Vagina (tissue), 2 donors: ENCODE measurements at regions not wholly inside any gene's neighbourhood (a gene's known extent, or its start where the extent isn't known, plus 50 kb on each side); places are given as distances from the start of the nearest gene placed in this dataset.

Experiments used
- DNase-seq, 2 donors: peaks; one replicate each; pipeline ENCODE4 v3.0.0-alpha.2; 2017; ENCODE audit errors: extremely low spot score in 2 of 2
- H3K27ac ChIP-seq: fragments of 200-600 bp; sonication (generic); one replicate; pipeline ENCODE4 v1.5.1; 2019
- H3K27me3 ChIP-seq: fragments of 200-600 bp; sonication (generic); one replicate; pipeline ENCODE4 v1.5.1; 2019
- H3K36me3 ChIP-seq, 2 donors: fragments of 200-600 bp; sonication (generic); one replicate each; pipeline ENCODE4 v1.5.1; 2017 to 2019
- H3K4me1 ChIP-seq: fragments of 200-600 bp; sonication (generic); one replicate; pipeline ENCODE4 v1.5.1; 2019
- H3K4me3 ChIP-seq, 2 donors: fragments of 200-600 bp; sonication (generic); 1 replicate in 1 of 2; 2 replicates in 1 of 2; pipeline ENCODE4 v1.5.1; 2016 to 2019
- H3K9me3 ChIP-seq: fragments of 200-600 bp; sonication (generic); one replicate; pipeline ENCODE4 v1.5.1; 2019
- CTCF ChIP-seq, 3 experiments: fragments of 450-650 bp in 2 of 3; fragments of 200-600 bp in 1 of 3; sonication (generic) in 1 of 3; IDR thresholded peaks; one replicate each; pipeline ENCODE4 v1.5.1; 2017 to 2019; ENCODE audit warnings: antibody characterized with exemption in 3 of 3, mild to moderate bottlenecking in 2 of 3, moderate library complexity in 2 of 3
- POLR2A ChIP-seq, 2 donors: fragments of 450-650 bp; IDR thresholded peaks; one replicate each; pipeline ENCODE4 v1.6.1; 2017; ENCODE audit warnings: antibody characterized with exemption in 2 of 2, mild to moderate bottlenecking in 2 of 2, moderate library complexity in 2 of 2
- POLR2AphosphoS5 ChIP-seq, 2 donors: sonication (generic); formaldehyde crosslinking; IDR thresholded peaks; one replicate each; pipeline ENCODE4 v1.9.0; 2017; ENCODE audit warnings: antibody characterized with exemption in 2 of 2, mild to moderate bottlenecking in 2 of 2, low read depth in 1 of 2; ENCODE audit not compliant: insufficient read depth in 1 of 2
- intact Hi-C: fragments of 100-400 bp; cut with DNase I; formaldehyde crosslinking; loops from one replicate; pipeline ENCODE4 v1.15.1; 2023

DNA sequence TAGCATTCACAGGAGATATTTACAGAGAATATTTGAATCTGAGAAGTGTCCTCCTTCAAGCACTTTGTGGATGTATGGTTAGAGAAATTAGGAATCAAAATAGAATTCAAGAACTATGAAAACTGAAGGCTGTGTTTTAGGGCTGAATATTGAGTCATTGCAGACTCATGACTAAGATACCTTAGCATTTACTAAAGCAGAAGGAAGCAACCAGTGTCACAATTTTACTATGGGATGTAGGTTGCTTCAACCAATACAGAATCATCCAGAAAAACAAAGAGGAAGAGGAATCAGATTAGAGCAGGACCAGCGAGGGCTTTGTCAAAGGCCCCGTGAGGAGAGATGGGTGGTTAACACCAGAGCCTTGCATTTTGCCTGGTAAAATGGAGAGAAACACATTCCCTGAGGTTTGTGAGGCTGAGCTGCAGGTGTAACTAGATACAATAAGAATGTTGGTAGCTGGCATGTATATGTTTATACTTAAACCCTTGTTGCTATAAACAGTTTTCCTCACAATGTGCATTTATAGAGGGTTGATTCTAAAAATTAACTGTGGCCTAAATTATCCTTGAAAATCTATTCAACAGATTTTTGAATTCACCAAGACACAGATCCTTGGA is 518.1 kb downstream of the AGTPBP1 start:
- no peak overlapping the region for H3K27ac ChIP-seq
- H3K4me1 ChIP-seq, result peaks cover 16% of the 10 kb centered on the region
- H3K9me3 ChIP-seq, result no peaks in the 10 kb centered on the region
- no peak for DNase-seq
- no peaks in the 10 kb centered on the region for H3K36me3 ChIP-seq
- H3K27me3 ChIP-seq, result no peaks in the 10 kb centered on the region
- TF ChIP-seq CTCF (IDR thresholded peaks at IDR 0.05), result no peak
- H3K4me3 ChIP-seq, result no peak overlapping the region
- intact Hi-C loops, result no loop called here

- no peaks in the 10 kb centered on the region for H3K36me3 ChIP-seq
- H3K4me1 ChIP-seq, result no peaks in the 10 kb centered on the region
- H3K9me3 ChIP-seq, result no peaks in the 10 kb centered on the region
- H3K27ac ChIP-seq, result no peak overlapping the region
- intact Hi-C loops, result no loop called here
- TF ChIP-seq POLR2AphosphoS5 (IDR thresholded peaks at IDR 0.05; ENCODE audit: insufficient read depth in 1 of 2, low read depth in 1 of 2) (no peak), POLR2A (IDR thresholded peaks at IDR 0.05) (no peak), CTCF (IDR thresholded peaks at IDR 0.05) (no peak)
- no peak for DNase-seq
- H3K4me3 ChIP-seq, result no peak overlapping the region
- H3K27me3 ChIP-seq, result no peaks in the 10 kb centered on the region
These were observed 525.2 kb downstream of the AGTPBP1 start for GRCh38 chr9:85216601-85217000.

DNA sequence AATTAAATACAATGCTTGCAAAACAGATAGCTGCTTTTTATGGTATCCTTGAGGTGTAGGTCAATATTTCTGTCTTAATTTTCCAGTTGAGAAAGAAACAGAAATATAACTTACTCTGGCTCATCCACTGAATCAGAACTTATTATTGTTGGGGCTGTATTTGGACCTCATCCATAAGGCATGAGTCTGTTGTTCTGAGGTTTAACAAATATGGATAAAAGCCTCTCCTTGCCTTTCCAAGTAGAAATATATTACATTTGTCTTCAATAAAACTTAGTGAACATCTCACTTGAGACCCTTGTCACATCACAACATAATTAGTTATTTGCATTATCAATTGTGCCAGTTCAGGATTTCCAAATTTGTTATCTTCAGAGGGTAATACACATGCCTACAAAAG is 525.8 kb downstream of the AGTPBP1 start:
- H3K36me3 ChIP-seq, result no peaks in the 10 kb centered on the region
- no peaks in the 10 kb centered on the region for H3K9me3 ChIP-seq
- H3K27ac ChIP-seq, result no peak overlapping the region
- intact Hi-C loops, result no loop called here
- DNase-seq, result no peak
- no peaks in the 10 kb centered on the region for H3K4me1 ChIP-seq
- no peak overlapping the region for H3K4me3 ChIP-seq
- no peaks in the 10 kb centered on the region for H3K27me3 ChIP-seq
- TF ChIP-seq POLR2AphosphoS5 (IDR thresholded peaks at IDR 0.05; ENCODE audit: insufficient read depth in 1 of 2, low read depth in 1 of 2), result no peak
- no peak for TF ChIP-seq POLR2A (IDR thresholded peaks at IDR 0.05)
- no peak for TF ChIP-seq CTCF (IDR thresholded peaks at IDR 0.05)

DNA sequence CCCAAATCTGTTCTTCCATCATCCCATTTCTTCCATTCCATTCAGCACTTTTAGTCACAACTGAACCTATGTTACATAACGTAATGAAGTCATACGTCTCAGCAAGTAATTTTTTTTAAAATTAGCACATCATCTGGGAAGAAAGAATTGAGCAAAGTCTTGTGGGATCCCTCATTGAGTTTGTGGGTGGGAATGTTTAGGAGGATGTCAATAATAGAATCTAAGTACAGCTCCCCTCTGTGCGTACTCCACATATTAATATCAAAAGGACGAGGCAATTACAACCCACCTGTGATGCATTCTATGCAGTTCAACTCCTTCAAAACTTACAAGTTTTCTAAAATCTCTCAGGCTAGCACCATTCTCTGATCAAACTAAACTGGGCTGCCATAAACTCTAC is 526.3 kb downstream of the AGTPBP1 start:
- H3K27me3 ChIP-seq, result no peaks in the 10 kb centered on the region
- no peak for DNase-seq
- TF ChIP-seq POLR2AphosphoS5 (IDR thresholded peaks at IDR 0.05; ENCODE audit: insufficient read depth in 1 of 2, low read depth in 1 of 2), result no peak
- TF ChIP-seq CTCF (IDR thresholded peaks at IDR 0.05), result no peak
- TF ChIP-seq POLR2A (IDR thresholded peaks at IDR 0.05), result no peak
- intact Hi-C loops, result no loop called here
- no peak overlapping the region for H3K27ac ChIP-seq
- no peak overlapping the region for H3K4me3 ChIP-seq
- H3K36me3 ChIP-seq, result no peaks in the 10 kb centered on the region
- H3K9me3 ChIP-seq, result no peaks in the 10 kb centered on the region
- no peaks in the 10 kb centered on the region for H3K4me1 ChIP-seq

DNA sequence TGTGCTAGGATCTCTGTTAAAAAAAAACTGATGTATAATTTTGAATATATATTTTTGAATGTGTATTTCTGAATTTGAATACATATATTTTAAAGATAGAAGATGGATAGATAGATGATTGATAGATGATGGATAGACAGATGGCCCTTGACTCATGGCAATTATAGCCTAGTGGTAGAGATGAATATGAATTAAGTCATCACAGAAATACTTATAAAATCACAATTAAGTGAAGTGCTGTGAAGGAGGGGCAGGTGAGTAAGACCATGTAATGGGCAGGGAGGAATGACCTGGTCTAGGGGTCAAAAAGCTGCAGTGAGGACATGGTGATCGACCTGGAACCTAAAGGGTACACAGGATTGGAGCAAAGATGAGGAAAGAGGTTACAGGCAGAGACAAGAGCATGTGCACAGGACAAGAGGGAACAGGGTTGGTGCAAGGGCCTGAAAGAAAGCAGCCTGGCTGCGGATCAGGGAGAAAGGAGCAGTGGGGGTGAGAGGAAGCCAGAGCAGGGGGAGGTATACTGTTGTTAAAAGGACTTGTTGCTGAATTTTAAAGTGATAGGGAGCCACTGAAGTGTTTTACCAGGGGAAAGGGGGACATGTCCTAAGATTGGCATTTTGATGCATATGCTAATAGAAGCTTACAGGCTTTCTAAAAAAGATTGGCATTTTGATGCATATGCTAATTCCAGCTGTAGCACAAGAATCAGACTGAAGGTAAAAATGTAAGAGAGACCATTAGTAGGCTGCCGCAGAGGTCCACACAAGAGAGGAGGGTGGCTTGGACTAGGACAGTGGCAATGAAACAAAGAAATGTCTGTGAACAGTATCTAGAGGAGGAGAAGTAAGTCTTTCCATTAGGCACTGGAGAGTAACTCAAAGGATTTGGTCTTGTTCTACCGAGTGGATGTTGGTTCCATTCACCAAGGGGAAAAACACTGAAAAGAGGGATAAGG is 527.8 kb downstream of the AGTPBP1 start:
- no peak overlapping the region for H3K4me3 ChIP-seq
- no peak overlapping the region for H3K27ac ChIP-seq
- no peaks in the 10 kb centered on the region for H3K4me1 ChIP-seq
- intact Hi-C loops, result no loop called here
- no peaks in the 10 kb centered on the region for H3K9me3 ChIP-seq
- no peak for DNase-seq
- H3K36me3 ChIP-seq, result no peaks in the 10 kb centered on the region
- TF ChIP-seq POLR2AphosphoS5 (IDR thresholded peaks at IDR 0.05; ENCODE audit: insufficient read depth in 1 of 2, low read depth in 1 of 2), result no peak
- TF ChIP-seq CTCF (IDR thresholded peaks at IDR 0.05), result no peak
- TF ChIP-seq POLR2A (IDR thresholded peaks at IDR 0.05), result no peak
- H3K27me3 ChIP-seq, result no peaks in the 10 kb centered on the region
